Panc1 (cell line): ENCODE measurements at regions not wholly inside any gene's neighbourhood (a gene's known extent, or its start where the extent isn't known, plus 50 kb on each side); places are given as distances from the start of the nearest gene placed in this dataset.

Source experiments
- ATAC-seq: fragments of 200-7000 bp; cut with Tn5 transposase; 2 replicates; pipeline ENCODE4 v1.9.1; 2020; ENCODE audit warnings: mild to moderate bottlenecking, moderate library complexity
- BruUV-seq: library from RNA; stranded (reverse); fragments of 400-500 nt; replicated peaks from 2 replicates; lab custom pipeline; 2021; lab: Mats Ljungman, UMichigan
- CTCF ChIA-PET: fragments of 300-600 bp; sonication (Branson Sonifier 250); formaldehyde crosslinking; loops from one replicate; lab custom pipeline; 2022; ENCODE audit warnings: antibody characterized with exemption; lab: Charles Lee
- POLR2A ChIA-PET: fragments of 300-600 bp; sonication (Branson Sonifier 250); formaldehyde crosslinking; loops from one replicate; lab custom pipeline; 2022; ENCODE audit warnings: antibody characterized with exemption; lab: Charles Lee
- DNase-seq: peaks from one replicate; pipeline ENCODE4 v3.0.0-alpha.2; 2010; ENCODE audit warnings: low read depth, low spot score
- H3K27ac ChIP-seq: 2 replicates; pipeline ENCODE4 v1.5.1; 2011; ENCODE audit warnings: mild to moderate bottlenecking, low read length, inconsistent platforms
- H3K27me3 ChIP-seq: fragments of 200-500 bp; sonication (Bioruptor generic); 2 replicates; pipeline ENCODE4 v1.6.0; 2014; ENCODE audit warnings: low read length, inconsistent platforms; ENCODE audit not compliant: control insufficient read depth, insufficient read depth
- H3K36me3 ChIP-seq: fragments of 200-500 bp; sonication (Bioruptor generic); 2 replicates; pipeline ENCODE4 v1.5.1; 2014; ENCODE audit warnings: inconsistent platforms, mild to moderate bottlenecking, low read length, moderate library complexity; ENCODE audit not compliant: control insufficient read depth, insufficient read depth
- H3K4me1 ChIP-seq: 2 replicates; pipeline ENCODE4 v1.5.1; 2011; ENCODE audit warnings: inconsistent platforms, mild to moderate bottlenecking, low read length, moderate library complexity; ENCODE audit not compliant: control insufficient read depth, insufficient read depth
- H3K4me3 ChIP-seq, 2 experiments: 2 replicates each; pipeline ENCODE4 v1.5.1; 2011 to 2012; ENCODE audit warnings: low read depth in 2 of 2, low read length in 2 of 2, mild to moderate bottlenecking in 2 of 2, inconsistent platforms in 1 of 2, moderate library complexity in 1 of 2
- H3K9me3 ChIP-seq: fragments of 200-500 bp; sonication (Bioruptor generic); 2 replicates; pipeline ENCODE4 v1.5.1; 2014; ENCODE audit warnings: low read depth, mild to moderate bottlenecking, inconsistent platforms, low read length, moderate library complexity; ENCODE audit not compliant: control insufficient read depth, insufficient read depth
- POLR2AphosphoS5 ChIP-seq: IDR thresholded peaks from 2 replicates; pipeline ENCODE4 v1.6.1; 2012; ENCODE audit warnings: mild to moderate bottlenecking, low read depth, low read length, moderate library complexity
- SIN3A ChIP-seq: IDR thresholded peaks from 2 replicates; pipeline ENCODE4 v1.6.1; 2012; ENCODE audit warnings: low read depth, mild to moderate bottlenecking, low read length, moderate library complexity, borderline replicate concordance; ENCODE audit not compliant: insufficient read depth
- TCF7L2 ChIP-seq: IDR thresholded peaks from 2 replicates; pipeline ENCODE4 v1.6.1; 2011; ENCODE audit warnings: mild to moderate bottlenecking, low read depth, low read length, inconsistent platforms
- in situ Hi-C: cut with HindIII; loops from 2 replicates; pipeline ENCODE4 v1.10.0; 2016; ENCODE audit warnings: low sequenced_read_pairs, low pct_unique_long_range_greater_than_20kb
- intact Hi-C: fragments of 100-400 bp; cut with micrococcal nuclease; formaldehyde crosslinking; loops from one replicate; pipeline ENCODE4 v1.10.0; 2022; ENCODE audit not compliant: unreplicated experiment
- TF ChIP-seq, protein P1 (sequence below), 2 experiments: IDR thresholded peaks; 2 replicates each; pipeline ENCODE4 v1.6.1; 2011 to 2012; ENCODE audit warnings: low read depth in 2 of 2, control low read depth in 1 of 2, low read length in 1 of 2, mild to moderate bottlenecking in 1 of 2, moderate library complexity in 1 of 2; ENCODE audit not compliant: insufficient read depth in 1 of 2
- TF ChIP-seq, protein P2 (sequence below): fragments of 450-650 bp; IDR thresholded peaks from 2 replicates; pipeline ENCODE4 v1.5.1; 2017; ENCODE audit warnings: mild to moderate bottlenecking

GRCh38 chr4:79666112-79666511, 258.1 kb upstream of the GK2 start:
- in situ Hi-C loops: no loop called here
- TF ChIP-seq TCF7L2 (no peak), POLR2AphosphoS5 (no peak), SIN3A (no peak)
- TF ChIP-seq, protein P1, sequence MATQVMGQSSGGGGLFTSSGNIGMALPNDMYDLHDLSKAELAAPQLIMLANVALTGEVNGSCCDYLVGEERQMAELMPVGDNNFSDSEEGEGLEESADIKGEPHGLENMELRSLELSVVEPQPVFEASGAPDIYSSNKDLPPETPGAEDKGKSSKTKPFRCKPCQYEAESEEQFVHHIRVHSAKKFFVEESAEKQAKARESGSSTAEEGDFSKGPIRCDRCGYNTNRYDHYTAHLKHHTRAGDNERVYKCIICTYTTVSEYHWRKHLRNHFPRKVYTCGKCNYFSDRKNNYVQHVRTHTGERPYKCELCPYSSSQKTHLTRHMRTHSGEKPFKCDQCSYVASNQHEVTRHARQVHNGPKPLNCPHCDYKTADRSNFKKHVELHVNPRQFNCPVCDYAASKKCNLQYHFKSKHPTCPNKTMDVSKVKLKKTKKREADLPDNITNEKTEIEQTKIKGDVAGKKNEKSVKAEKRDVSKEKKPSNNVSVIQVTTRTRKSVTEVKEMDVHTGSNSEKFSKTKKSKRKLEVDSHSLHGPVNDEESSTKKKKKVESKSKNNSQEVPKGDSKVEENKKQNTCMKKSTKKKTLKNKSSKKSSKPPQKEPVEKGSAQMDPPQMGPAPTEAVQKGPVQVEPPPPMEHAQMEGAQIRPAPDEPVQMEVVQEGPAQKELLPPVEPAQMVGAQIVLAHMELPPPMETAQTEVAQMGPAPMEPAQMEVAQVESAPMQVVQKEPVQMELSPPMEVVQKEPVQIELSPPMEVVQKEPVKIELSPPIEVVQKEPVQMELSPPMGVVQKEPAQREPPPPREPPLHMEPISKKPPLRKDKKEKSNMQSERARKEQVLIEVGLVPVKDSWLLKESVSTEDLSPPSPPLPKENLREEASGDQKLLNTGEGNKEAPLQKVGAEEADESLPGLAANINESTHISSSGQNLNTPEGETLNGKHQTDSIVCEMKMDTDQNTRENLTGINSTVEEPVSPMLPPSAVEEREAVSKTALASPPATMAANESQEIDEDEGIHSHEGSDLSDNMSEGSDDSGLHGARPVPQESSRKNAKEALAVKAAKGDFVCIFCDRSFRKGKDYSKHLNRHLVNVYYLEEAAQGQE (IDR thresholded peaks at IDR 0.05; ENCODE audit: insufficient read depth in 1 of 2, low read depth in 2 of 2, low read length in 1 of 2): no peak
- TF ChIP-seq, protein P2, sequence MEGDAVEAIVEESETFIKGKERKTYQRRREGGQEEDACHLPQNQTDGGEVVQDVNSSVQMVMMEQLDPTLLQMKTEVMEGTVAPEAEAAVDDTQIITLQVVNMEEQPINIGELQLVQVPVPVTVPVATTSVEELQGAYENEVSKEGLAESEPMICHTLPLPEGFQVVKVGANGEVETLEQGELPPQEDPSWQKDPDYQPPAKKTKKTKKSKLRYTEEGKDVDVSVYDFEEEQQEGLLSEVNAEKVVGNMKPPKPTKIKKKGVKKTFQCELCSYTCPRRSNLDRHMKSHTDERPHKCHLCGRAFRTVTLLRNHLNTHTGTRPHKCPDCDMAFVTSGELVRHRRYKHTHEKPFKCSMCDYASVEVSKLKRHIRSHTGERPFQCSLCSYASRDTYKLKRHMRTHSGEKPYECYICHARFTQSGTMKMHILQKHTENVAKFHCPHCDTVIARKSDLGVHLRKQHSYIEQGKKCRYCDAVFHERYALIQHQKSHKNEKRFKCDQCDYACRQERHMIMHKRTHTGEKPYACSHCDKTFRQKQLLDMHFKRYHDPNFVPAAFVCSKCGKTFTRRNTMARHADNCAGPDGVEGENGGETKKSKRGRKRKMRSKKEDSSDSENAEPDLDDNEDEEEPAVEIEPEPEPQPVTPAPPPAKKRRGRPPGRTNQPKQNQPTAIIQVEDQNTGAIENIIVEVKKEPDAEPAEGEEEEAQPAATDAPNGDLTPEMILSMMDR: no peak
- ChIA-PET CTCF (no interaction called here), POLR2A (no interaction called here)
- ATAC-seq (no peak), DNase-seq (no peak)
- H3K4me1 ChIP-seq: no peaks in the 10 kb centered on the region
- H3K27me3 ChIP-seq: no peaks in the 10 kb centered on the region
- no peak overlapping the region for H3K4me3 ChIP-seq
- H3K27ac ChIP-seq: no peak overlapping the region
- H3K9me3 ChIP-seq: no peaks in the 10 kb centered on the region
- no peaks in the 10 kb centered on the region for H3K36me3 ChIP-seq
- no TSS peak for BruUV-seq
- intact Hi-C loops: no loop called here

GRCh38 chr4:79663865-79664264, 255.8 kb upstream of the GK2 start:
- ChIA-PET POLR2A (no interaction called here), CTCF (no interaction called here)
- H3K36me3 ChIP-seq: no peaks in the 10 kb centered on the region
- TF ChIP-seq, protein P1 (IDR thresholded peaks at IDR 0.05; ENCODE audit: insufficient read depth in 1 of 2, low read depth in 2 of 2, low read length in 1 of 2): no peak
- TF ChIP-seq, protein P2: no peak
- no peak for TF ChIP-seq POLR2AphosphoS5
- TF ChIP-seq TCF7L2: no peak
- TF ChIP-seq SIN3A: no peak
- H3K27ac ChIP-seq: no peak overlapping the region
- H3K27me3 ChIP-seq: no peaks in the 10 kb centered on the region
- H3K4me1 ChIP-seq: no peaks in the 10 kb centered on the region
- no peak overlapping the region for H3K4me3 ChIP-seq
- intact Hi-C loops (no loop called here), in situ Hi-C loops (no loop called here)
- ATAC-seq: no peak
- no peaks in the 10 kb centered on the region for H3K9me3 ChIP-seq
- BruUV-seq: no TSS peak
- no peak for DNase-seq
